ENCODE measurements at regions not wholly inside any gene's neighbourhood (a gene's known extent, or its start where the extent isn't known, plus 50 kb on each side); places are given as distances from the start of the nearest gene placed in this dataset.

GRCh38 chrX:39669668-39670067 is 428.1 kb downstream of the BCOR start:
- H3K9me2 ChIP-seq (ENCODE audit: low read depth, low read length) = no peaks in the 10 kb centered on the region
- no peak overlapping the region for H3K27ac ChIP-seq (ENCODE audit: low read depth, low read length, poor library complexity, severe bottlenecking)
- no peak overlapping the region for H2AFZ ChIP-seq (ENCODE audit: low read length)
- no peak overlapping the region for H3K9ac ChIP-seq (ENCODE audit: low read length)
- H4K20me1 ChIP-seq (ENCODE audit: insufficient read depth, low read length) = no peaks in the 10 kb centered on the region
- no peaks in the 10 kb centered on the region for H3K27me3 ChIP-seq (ENCODE audit: insufficient read depth, low read length)
- H3F3A ChIP-seq (ENCODE audit: insufficient read depth, low read length) = no peaks in the 10 kb centered on the region
- H3K4me2 ChIP-seq (ENCODE audit: low read length) = no peak overlapping the region
- no peaks in the 10 kb centered on the region for H3K9me3 ChIP-seq (ENCODE audit: low read length)
- H3K36me3 ChIP-seq (ENCODE audit: insufficient read depth, low read length) = no peaks in the 10 kb centered on the region
- H3K79me2 ChIP-seq (ENCODE audit: insufficient read depth, low read length) = no peaks in the 10 kb centered on the region
- H3K4me3 ChIP-seq (ENCODE audit: low read depth, low read length, poor library complexity, severe bottlenecking) = no peak overlapping the region
- H3K4me1 ChIP-seq (ENCODE audit: insufficient read depth, low read length, severe bottlenecking) = no peaks in the 10 kb centered on the region
- TF ChIP-seq CTCF (IDR thresholded peaks at IDR 0.05; ENCODE audit: low read length) = no peak
- no peak for TF ChIP-seq EZH2 (IDR thresholded peaks at IDR 0.05; ENCODE audit: borderline replicate concordance, low read length)

- Histone ChIP-seq H3K4me2 (ENCODE audit: low read length) (no peak overlapping the region), H4K20me1 (ENCODE audit: insufficient read depth, low read length) (no peaks in the 10 kb centered on the region), H3K4me1 (ENCODE audit: insufficient read depth, low read length, severe bottlenecking) (no peaks in the 10 kb centered on the region), H3K9me3 (ENCODE audit: low read length) (no peaks in the 10 kb centered on the region), H3K36me3 (ENCODE audit: insufficient read depth, low read length) (no peaks in the 10 kb centered on the region), H3K79me2 (ENCODE audit: insufficient read depth, low read length) (no peaks in the 10 kb centered on the region), H3F3A (ENCODE audit: insufficient read depth, low read length) (no peaks in the 10 kb centered on the region), H3K9me2 (ENCODE audit: low read depth, low read length) (no peaks in the 10 kb centered on the region), H3K27me3 (ENCODE audit: insufficient read depth, low read length) (no peaks in the 10 kb centered on the region), H2AFZ (ENCODE audit: low read length) (no peak overlapping the region), H3K27ac (ENCODE audit: low read depth, low read length, poor library complexity, severe bottlenecking) (no peak overlapping the region), H3K9ac (ENCODE audit: low read length) (no peak overlapping the region), H3K4me3 (ENCODE audit: low read depth, low read length, poor library complexity, severe bottlenecking) (no peak overlapping the region)
- no peak for TF ChIP-seq EZH2 (IDR thresholded peaks at IDR 0.05; ENCODE audit: borderline replicate concordance, low read length)
- TF ChIP-seq CTCF (IDR thresholded peaks at IDR 0.05; ENCODE audit: low read length) = no peak
Measured at GRCh38 chrX:39670281-39670680, 427.5 kb downstream of the BCOR start.

GRCh38 chrX:39672405-39672804 is 425.4 kb downstream of the BCOR start:
- Histone ChIP-seq H3K4me3 (ENCODE audit: low read depth, low read length, poor library complexity, severe bottlenecking) (no peak overlapping the region), H3K27ac (ENCODE audit: low read depth, low read length, poor library complexity, severe bottlenecking) (no peak overlapping the region), H4K20me1 (ENCODE audit: insufficient read depth, low read length) (no peaks in the 10 kb centered on the region), H3K4me2 (ENCODE audit: low read length) (no peak overlapping the region), H3K27me3 (ENCODE audit: insufficient read depth, low read length) (no peaks in the 10 kb centered on the region), H2AFZ (ENCODE audit: low read length) (no peak overlapping the region), H3F3A (ENCODE audit: insufficient read depth, low read length) (no peaks in the 10 kb centered on the region), H3K79me2 (ENCODE audit: insufficient read depth, low read length) (no peaks in the 10 kb centered on the region), H3K9me3 (ENCODE audit: low read length) (no peaks in the 10 kb centered on the region), H3K9ac (ENCODE audit: low read length) (no peak overlapping the region), H3K36me3 (ENCODE audit: insufficient read depth, low read length) (no peaks in the 10 kb centered on the region), H3K9me2 (ENCODE audit: low read depth, low read length) (no peaks in the 10 kb centered on the region), H3K4me1 (ENCODE audit: insufficient read depth, low read length, severe bottlenecking) (no peaks in the 10 kb centered on the region)
- TF ChIP-seq EZH2 (IDR thresholded peaks at IDR 0.05; ENCODE audit: borderline replicate concordance, low read length) (no peak), CTCF (IDR thresholded peaks at IDR 0.05; ENCODE audit: low read length) (no peak)
